ENCODE measurements at regions not wholly inside any gene's neighbourhood (a gene's known extent, or its start where the extent isn't known, plus 50 kb on each side); places are given as distances from the start of the nearest gene placed in this dataset.

GRCh38 chr2:59000796-59001195 lies 759.7 kb upstream of the FANCL start:
- TF ChIP-seq REST (IDR thresholded peaks at IDR 0.05; ENCODE audit: insufficient read depth in 1 of 2, low read depth in 2 of 2, low read length in 1 of 2) (no peak), POLR2AphosphoS5 (IDR thresholded peaks at IDR 0.05; ENCODE audit: low read depth, low read length) (no peak), TCF7L2 (IDR thresholded peaks at IDR 0.05; ENCODE audit: low read depth, low read length) (no peak), SIN3A (IDR thresholded peaks at IDR 0.05; ENCODE audit: borderline replicate concordance, insufficient read depth, low read depth, low read length) (no peak)
- TF ChIP-seq, protein P1, sequence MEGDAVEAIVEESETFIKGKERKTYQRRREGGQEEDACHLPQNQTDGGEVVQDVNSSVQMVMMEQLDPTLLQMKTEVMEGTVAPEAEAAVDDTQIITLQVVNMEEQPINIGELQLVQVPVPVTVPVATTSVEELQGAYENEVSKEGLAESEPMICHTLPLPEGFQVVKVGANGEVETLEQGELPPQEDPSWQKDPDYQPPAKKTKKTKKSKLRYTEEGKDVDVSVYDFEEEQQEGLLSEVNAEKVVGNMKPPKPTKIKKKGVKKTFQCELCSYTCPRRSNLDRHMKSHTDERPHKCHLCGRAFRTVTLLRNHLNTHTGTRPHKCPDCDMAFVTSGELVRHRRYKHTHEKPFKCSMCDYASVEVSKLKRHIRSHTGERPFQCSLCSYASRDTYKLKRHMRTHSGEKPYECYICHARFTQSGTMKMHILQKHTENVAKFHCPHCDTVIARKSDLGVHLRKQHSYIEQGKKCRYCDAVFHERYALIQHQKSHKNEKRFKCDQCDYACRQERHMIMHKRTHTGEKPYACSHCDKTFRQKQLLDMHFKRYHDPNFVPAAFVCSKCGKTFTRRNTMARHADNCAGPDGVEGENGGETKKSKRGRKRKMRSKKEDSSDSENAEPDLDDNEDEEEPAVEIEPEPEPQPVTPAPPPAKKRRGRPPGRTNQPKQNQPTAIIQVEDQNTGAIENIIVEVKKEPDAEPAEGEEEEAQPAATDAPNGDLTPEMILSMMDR (IDR thresholded peaks at IDR 0.05) = no peak
- H3K9me3 ChIP-seq (ENCODE audit: control insufficient read depth, insufficient read depth, low read depth, low read length) = no peaks in the 10 kb centered on the region
- H3K36me3 ChIP-seq (ENCODE audit: control insufficient read depth, insufficient read depth, low read length) = no peaks in the 10 kb centered on the region
- no peak for DNase-seq (ENCODE audit: low read depth, low spot score)
- intact Hi-C loops (cut with micrococcal nuclease; ENCODE audit: unreplicated experiment) (no loop called here), in situ Hi-C loops (cut with HindIII; ENCODE audit: low pct_unique_long_range_greater_than_20kb, low sequenced_read_pairs) (no loop called here)
- no peak for ATAC-seq
- ChIA-PET CTCF (no interaction called here), POLR2A (no interaction called here)
- no peak overlapping the region for H3K27ac ChIP-seq (ENCODE audit: low read length)
- no peaks in the 10 kb centered on the region for H3K27me3 ChIP-seq (ENCODE audit: control insufficient read depth, insufficient read depth, low read length)
- H3K4me3 ChIP-seq (ENCODE audit: low read depth in 2 of 2, low read length in 2 of 2) = no peak overlapping the region
- no TSS peak for BruUV-seq (replicated peaks)
- no peaks in the 10 kb centered on the region for H3K4me1 ChIP-seq (ENCODE audit: control insufficient read depth, insufficient read depth, low read length)

GRCh38 chr2:58992062-58992706 lies 751.1 kb upstream of the FANCL start:
- ATAC-seq (no peak), DNase-seq (ENCODE audit: low read depth, low spot score) (no peak)
- in situ Hi-C loops (cut with HindIII; ENCODE audit: low pct_unique_long_range_greater_than_20kb, low sequenced_read_pairs) = no loop called here
- Histone ChIP-seq H3K9me3 (ENCODE audit: control insufficient read depth, insufficient read depth, low read depth, low read length) (no peaks in the 10 kb centered on the region), H3K36me3 (ENCODE audit: control insufficient read depth, insufficient read depth, low read length) (no peaks in the 10 kb centered on the region), H3K27ac (ENCODE audit: low read length) (no peak overlapping the region), H3K27me3 (ENCODE audit: control insufficient read depth, insufficient read depth, low read length) (no peaks in the 10 kb centered on the region), H3K4me1 (ENCODE audit: control insufficient read depth, insufficient read depth, low read length) (no peaks in the 10 kb centered on the region), H3K4me3 (ENCODE audit: low read depth in 2 of 2, low read length in 2 of 2) (no peak overlapping the region)
- no TSS peak for BruUV-seq (replicated peaks)
- intact Hi-C loops (cut with micrococcal nuclease; ENCODE audit: unreplicated experiment) = no loop called here
- CTCF ChIA-PET = no interaction called here
- TF ChIP-seq, protein P1 (IDR thresholded peaks at IDR 0.05) = no peak
- no peak for TF ChIP-seq TCF7L2 (IDR thresholded peaks at IDR 0.05; ENCODE audit: low read depth, low read length)
- TF ChIP-seq POLR2AphosphoS5 (IDR thresholded peaks at IDR 0.05; ENCODE audit: low read depth, low read length) = no peak
- no peak for TF ChIP-seq REST (IDR thresholded peaks at IDR 0.05; ENCODE audit: insufficient read depth in 1 of 2, low read depth in 2 of 2, low read length in 1 of 2)
- TF ChIP-seq SIN3A (IDR thresholded peaks at IDR 0.05; ENCODE audit: borderline replicate concordance, insufficient read depth, low read depth, low read length) = no peak
- POLR2A ChIA-PET = no interaction called here
